Activated CD4-positive, alpha-beta T cell treated with anti-CD3 and anti-CD28 coated beads, Interleukin-2, amount 50 U/mL, for 24 hours (primary cell): ENCODE measurements at regions not wholly inside any gene's neighbourhood (a gene's known extent, or its start where the extent isn't known, plus 50 kb on each side); places are given as distances from the start of the nearest gene placed in this dataset.
"Not testable (repeated sequence)": the region's sequence is repeated elsewhere in the genome, so short reads cannot be mapped to it uniquely, and the experiment has no call there.

ENCODE experiments used
- DNase-seq, 2 donors: peaks; one replicate each; pipeline ENCODE4 v3.0.0-alpha.2; 2020; ENCODE audit warnings: low read depth in 1 of 2, low spot score in 1 of 2

DNA sequence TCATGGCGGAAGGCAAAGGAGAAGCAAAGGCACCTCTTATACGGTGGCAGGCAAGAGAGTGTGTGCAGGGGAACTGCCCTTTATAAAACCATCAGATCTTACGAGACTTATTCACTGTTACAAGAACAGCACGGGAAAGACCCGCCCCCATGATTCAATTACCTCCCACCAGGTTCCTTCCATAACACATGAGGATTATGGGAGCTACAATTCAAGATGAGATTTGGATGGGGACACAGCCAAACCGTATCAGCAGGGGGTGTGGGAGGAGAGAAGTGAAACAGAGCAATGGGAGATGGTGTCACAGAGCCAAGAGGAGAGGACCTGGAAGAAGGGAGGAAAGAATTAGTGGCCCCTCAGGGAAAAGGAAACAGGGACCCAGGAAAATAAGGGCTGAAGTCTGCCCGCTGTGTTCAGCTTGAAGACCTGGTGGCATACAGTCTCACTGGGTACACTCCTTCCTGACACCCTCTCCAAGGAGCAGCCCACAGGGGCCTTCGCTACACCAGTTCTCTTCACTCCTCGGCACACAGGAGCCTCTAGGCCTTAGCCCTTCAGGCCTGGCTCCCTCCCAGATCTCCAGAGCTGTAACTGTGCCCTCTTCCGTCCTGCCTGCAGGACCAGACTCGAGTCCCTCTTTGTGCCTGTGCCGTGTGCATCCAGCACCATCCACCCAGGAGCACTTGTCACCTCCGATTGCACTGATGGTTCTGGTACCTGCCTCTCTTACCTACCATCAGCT is 262.1 kb downstream of the EIPR1 start:
- no peak for DNase-seq

DNA sequence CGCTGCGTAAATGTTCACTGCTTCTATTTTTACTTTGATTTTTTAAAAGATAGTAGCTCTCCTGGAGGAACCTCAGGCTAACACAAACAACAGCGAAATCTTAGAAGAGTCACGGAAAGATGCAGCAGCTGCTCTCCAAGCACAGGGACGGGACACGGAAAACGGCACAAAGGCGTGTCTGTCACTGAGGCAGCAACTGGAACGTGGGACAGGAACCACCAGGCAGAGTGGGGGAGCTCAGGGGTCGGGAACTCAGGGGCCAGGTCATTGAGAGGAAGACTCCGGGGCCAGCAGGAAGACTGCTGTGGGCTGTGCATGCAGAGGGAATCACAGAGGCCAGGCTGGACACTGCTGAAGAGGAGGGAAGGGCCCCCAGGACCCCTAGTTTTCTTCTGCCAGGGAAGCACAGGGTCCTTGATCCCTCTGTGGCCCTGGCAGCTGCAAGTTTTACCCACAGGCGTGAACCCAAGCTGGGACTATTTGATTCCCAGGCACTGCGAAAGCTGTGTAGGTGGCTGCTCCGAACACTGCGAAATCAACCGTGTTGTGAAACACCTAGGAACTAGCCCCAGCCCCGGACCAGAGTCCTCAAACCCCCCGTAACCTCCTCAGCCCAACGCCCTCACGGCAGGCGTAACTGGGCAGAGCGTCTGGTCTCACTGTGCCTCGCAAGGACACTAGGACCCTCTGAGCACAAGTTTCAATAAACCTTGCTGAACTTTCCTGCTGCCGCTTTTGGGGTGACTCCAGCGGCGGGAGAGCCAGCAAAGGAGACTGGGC is 263.0 kb downstream of the EIPR1 start:
- no peak for DNase-seq

DNA sequence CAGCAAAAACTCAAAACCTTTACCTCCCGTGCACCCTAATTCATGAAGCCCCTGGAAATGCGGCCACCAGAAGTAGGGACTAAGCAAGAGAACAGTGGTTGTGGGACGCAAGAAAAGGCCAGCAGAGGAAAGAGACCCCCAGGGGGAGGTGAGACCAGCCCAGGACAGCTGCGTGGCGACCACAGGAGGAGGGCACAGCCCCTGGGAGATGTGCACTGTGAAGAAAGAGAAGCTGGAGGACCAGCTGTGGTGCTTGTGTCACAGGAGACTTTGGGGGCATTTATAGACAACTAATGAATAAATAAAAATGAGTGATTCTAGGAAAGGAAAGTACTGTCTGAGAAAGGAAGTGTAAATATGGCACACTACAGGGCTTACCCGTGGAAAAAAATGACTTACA is 263.8 kb downstream of the EIPR1 start:
- no peak for DNase-seq

DNA sequence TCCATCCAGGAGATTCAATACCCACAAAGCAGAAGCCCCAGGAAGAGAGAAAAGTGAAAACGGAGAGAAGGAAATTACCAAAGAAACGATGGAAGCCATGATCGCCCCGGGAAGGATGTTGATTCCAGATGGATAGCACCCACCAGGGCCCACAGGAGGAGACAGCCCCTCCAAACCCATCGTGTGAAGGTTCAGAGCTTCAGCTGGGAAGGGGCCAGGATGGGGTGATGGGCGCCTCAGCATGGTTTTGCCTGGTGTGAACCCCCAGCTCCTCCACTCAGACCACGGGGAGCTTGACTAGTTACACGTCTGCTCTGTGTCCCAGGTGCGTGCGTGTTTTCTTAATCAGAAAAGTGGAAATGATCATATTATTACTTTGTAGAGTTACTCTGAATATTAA is 264.5 kb downstream of the EIPR1 start:
- no peak for DNase-seq

DNA sequence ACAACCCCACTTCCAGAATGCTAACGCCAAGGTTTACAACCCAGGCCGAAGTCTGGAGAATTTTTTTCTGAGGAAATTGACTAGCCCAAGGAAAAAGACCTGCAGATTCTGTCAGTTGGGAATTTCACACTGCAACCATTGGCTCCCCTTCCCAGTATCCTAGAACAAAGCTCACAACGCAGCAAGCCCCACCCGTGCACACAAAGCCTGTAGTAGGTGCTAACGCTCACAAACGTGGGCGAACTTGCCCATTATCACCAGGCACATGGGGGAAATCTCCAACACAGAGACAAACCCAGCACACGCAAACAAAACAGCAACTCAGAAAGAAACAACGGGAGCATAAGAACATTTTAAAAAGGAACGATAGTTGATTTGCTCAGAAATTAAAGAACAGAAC is 265.1 kb downstream of the EIPR1 start:
- DNase-seq = no peak

DNA sequence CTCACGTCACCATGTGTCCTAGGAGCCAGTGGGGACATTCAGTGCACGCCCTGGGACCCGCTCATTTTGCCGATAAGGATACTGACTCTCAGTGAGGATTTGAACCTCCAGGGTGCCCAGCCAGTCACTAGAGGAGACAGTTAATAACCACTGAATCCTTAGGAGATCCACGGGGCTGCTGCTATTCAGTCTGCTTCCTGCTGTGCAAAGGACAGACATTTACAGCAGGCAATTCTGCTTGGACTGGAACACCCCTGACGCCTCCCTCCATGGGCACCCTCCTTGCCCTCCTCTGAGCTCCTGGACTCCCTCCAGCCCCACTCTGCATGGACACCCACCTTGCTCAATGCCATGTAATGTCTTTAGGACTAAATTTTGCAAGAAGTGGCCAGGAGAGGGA is 265.5 kb downstream of the EIPR1 start:
- DNase-seq = no peak

DNA sequence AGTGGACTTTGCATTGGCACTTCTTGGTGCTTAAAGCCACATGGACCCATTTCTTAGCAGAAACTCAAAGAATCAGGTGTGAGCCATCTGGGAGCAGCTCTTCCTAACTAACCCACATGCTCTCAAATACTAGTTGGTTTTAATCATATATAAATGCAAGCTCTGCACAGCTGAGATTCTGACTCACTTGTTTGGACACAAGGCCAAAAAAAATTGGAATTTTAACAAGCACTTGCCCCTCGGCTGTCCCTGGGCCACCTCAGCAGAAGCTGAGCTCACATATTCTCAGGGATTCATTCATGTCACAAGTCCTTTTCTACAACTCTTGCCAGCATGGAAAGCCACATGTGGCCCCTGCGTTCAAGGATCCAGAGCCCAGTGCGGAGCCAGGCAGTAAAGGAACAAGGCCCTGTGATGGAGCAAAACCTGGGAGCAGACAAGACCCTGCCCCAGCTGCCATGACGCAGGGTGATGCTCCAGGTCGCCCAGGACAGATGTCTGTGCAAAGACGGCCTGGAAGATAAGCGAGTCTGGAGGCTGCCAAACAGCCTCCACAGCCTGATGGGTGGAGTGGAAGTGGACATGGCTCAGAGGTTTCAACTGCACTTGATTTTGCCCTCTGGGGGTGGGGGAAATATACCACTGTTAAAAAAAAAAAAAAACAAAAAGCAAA is 266.5 kb downstream of the EIPR1 start:
- no peak for DNase-seq

DNA sequence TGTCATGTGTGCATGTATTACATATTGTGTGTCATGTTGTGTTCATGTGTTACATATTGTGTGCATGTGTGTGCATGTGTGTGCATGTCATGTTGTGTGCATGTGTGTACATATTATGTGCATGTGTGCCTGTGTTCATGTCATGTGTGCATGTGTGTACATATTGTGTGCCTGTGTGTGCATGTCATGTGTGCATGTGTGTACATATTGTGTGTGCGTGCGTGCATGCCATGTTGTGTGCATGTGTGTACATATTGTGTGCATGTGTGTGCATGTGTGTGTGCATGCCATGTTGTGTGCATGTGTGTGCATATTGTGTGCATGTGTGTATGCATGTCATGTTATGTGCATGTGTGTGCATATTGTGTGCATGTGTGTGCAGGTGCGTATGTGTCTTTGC is 267.1 kb downstream of the EIPR1 start:
- no peak for DNase-seq

DNA sequence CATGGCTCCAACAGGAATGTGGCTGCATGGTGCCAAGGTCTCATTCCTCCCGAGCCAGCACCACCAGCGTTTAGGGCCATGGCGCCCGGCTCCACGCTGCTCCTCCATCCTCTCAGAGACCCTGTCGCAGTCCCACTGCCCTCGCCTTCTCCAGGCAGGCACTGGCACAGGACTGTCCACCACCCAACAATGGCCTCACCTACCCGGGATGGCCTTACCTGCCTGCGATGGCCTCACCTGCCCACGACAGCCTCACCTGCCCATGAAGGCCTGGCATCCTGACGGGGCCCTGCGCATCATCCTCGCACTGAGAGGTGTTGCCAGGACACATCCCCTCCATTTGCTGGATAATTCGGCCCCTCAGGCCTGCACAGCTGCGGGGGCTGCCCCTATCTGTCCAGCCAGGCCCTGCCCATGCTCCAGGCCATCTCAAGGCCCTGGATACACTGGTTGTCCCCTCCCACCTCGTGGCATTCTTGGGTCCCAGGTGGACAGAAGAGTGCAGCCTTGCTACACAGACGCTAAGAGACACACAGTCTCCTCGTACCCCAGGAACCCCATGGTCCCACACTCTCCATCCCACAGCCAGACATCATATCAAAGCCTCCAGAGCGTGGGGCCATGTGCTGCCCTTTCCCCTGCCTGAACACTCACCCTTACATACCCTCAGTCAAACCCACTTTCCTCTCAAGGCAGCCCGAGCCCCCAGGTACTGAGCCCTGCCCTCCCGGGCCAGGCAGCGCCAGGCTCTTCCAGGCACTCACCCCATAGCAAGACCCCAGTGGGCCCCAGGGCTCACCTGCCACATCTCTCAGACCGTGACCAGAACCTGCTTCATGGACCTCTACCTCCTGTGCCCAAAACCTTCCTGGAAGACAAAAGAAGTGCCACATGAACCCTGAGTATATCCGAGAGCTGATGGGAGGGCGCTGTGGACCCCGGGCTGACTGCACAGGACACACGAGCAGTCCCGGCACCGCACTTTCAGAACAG is 268.6 kb downstream of the EIPR1 start:
- DNase-seq = no peak

DNA sequence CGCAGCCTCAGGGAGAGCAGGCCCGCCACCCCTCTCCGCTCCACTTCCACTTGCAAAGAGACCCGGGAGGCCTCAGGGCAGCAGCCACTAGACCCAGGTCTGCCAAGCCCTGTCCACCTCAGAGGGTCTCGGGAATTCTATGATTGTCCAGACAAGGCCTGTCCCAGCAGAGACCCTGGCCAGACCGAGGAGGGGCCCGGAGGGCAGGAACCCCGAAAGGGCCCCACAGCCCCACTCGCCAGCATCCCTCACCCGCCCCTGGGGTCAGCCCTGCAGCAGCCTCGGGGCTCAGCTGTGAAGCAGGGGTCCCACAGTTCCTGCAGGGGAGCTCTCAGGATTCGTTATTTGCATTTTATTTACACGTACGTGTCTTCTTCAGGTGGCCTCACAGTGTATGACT is 269.5 kb downstream of the EIPR1 start:
- DNase-seq = no peak

DNA sequence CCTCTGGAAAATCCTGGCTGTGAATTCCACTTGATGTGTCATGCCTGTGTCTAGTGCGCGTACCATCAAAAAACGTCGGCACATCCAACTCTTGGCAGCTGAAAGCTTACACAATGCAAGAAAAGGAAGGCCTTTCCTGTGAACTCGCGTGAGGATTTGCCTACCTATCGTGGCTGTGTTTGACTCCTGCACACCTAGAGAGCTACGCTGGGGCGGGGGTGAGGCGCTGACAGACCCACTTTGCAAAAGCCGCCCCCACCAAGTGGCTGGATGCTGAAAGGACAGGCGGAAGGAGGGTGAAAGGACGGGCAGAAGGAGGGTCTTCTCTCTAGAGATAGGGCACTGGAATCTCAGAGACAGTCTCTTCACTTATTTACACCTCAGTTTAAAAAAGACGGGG is 270.1 kb downstream of the EIPR1 start:
- no peak for DNase-seq

DNA sequence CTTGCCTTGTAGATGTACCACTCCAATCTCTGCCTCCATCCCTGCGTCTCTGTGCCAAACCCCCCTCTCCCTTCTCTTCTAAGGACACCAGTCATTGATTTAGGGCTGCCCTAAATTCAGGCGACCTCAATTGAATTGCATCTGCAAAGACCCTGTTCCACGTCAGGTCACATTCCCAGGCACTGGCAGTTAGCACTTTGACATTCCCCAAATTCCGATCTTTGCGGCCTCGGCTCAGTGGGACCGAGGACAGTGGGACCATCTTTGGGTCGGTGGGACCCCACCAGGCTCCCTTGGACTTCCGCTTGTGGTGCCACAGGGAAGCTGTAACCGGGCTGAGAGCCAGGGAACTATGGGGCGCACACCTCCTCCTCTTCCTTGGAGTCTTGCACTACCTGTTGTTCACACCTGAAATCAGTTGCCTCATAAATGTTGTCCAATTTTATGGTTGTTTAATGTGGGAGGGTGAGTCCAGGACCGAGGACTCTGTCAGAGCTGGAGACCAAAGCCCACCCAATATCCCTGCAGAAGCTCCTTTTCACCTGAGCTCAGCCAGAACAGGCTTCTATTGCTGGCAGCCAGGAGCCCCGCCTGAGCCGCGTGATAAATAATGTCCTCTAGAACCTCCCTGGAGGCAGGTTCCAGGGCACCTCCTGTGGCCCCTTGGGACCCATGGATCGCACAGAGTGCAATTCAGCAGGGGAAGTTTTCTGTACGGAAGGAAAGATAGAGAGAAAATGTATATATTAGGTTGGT is 271.6 kb downstream of the EIPR1 start:
- no peak for DNase-seq

DNA sequence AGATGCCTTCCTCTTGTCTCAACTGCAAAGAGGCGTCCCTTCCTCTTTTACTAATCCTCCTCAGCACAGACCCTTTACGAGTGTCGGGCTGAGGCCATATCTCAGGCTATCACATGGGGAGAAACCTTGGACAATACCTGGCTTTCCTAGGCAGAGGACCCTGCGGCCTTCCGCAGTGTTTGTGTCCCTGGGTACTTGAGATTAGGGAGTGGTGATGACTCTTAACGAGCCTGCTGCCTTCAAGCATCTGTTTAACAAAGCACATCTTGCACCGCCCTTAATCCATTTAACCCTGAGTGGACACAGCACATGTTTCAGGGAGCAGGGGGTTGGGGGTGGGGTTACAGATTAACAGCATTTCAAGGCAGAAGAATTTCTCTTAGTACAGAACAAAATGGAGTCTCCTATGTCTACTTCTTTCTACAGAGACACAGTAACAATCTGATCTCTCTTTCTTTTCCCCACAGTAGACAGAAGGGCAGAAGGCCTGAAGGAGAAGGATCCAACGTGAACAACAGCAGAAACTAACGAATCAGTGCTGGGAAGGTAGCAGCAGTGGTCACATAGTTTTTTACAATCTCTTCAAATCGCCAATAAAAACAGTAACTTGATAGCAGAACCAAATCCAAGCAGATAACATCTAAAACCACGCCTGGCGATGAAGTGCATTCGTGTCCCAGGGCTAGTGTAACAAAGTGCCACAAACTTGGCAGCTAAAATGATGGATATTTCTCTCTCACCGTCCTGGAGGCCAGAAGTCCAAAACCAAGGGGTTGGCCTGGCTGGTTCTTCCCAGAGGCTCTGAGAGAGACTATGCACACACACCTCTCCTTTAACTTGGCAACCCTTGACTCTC is 272.4 kb downstream of the EIPR1 start:
- not testable (repeated sequence) for DNase-seq

DNA sequence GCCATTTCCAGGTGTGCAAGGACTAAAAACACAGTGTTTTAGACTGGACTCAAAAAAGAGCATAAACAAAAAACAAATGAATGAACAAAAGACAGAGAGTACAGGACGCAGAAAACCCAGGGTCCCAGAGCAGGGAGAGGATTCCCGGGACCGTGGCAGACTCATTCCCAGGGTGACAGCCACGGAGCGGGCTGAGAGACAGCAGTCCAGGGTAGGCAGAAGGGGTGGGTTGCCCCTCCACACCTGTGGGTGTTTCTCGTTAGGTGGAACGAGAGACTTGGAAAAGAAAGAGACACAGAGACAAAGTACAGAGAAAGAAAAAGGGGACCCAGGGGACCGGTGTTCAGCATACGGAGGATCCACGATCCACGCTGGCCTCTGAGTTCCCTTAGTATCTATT is 273.4 kb downstream of the EIPR1 start:
- no peak for DNase-seq

DNA sequence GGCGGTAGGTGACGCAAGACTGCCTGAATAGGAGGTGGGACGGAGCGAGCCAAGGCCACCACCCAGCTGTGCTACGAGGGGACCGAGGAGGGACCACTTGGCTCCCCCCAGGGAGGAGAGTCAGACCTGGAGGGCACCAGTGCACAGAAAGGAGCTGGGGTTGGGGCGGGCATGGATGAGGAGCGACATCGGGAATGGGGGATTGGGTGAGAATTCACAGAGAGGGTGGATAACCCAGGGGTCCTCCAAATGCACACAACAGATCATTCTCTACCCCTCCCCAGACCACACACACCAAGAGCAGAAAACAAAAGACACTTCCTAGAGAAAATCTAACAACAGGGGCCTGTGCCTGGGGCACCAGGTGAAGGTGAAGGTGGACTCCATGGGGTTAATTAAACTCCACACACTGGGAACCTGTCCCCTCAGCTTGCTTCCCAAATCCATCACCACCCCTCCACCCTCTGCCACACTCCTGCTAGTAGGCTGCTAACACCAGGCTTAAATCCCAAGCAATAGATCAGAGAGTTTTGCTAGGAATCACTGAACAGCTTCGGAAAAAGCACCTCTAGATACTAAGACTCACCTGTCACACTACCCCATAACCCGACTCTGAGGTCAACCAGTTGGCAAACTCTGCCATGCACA is 274.6 kb downstream of the EIPR1 start:
- DNase-seq = no peak

DNA sequence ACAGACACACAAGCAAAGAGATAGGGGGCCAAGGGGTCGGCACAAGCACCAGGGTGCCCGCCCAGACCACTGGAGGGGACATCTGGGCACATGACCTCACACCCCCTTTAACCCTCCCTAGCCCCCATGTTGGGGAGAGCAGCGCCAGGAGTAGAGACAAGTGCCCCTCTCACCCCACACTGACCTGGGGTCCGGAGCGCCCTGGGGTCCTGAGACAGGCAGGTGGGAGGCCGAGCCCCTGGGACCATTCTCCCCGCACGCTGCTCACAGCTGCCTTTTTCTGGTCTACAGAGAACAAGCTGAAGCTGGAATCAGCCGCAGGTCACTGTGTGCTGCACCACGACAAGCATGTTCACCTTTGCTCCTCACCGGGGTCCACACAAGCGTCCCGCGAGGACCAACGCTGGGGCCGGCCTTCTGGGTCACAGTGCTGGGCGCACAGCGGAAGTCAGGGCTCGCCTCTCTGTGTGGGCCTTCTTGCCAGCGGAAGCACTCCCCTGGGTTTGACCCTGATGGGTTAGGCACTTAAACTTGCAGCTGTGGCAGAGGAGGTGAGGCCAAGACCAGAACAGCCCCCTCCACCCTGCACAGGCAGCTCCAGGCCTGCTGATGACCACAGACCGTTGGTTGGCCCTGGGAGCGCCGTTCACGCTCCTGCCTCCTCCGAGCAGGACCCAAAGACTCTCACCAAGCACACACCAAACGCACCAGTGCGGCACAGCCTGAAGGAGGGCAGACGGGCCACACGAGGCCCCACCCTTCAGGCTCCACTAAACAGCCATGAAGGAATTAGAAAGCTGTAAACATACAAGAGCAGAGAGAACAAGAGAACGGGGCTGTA is 275.3 kb downstream of the EIPR1 start:
- no peak for DNase-seq

DNA sequence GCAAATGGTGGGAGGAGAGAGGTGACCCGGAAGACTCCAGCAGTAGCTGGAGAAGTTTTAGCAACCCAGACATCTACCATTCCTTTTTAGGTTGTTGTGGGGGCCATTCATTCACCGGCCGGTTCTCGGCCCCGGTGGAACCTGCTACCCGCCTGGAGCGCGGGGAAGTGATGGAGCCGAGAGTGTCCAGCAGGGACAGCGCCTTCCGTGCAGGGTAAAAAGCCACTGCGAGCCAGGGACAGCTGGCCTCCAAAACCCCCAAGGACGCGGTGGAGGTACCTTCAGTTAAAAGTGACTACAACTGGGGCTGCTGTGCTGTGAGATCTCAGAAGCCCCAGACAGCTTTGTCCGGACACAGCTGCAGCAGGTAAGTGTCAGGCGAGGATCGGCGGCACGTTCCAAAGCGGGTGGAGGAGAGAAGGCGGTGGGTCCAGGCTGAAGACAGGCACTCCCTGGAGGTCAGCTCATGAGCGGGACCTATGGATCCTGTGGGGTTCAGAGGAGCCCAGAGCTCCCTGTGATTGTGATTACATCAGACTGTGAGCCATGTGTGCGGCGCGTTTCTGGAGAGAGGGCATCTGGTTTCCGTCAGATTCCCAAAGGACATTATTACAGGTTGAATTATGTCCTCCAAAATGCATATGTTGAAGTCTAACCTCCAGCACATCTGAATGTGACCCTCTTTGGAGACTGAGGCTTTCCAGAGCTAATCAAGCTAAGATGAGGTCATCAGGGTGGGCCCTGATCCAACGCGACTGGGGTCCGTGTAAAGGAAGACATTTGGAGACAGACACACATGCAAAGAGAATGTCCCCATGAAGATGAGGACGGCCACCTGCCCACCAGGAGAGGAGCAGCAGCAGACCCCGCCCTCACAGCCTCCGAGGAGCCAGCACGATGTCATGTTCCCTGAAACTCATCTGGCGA is 276.3 kb downstream of the EIPR1 start:
- DNase-seq = no peak
